Upper lobe of right lung (tissue), 1 donor: ENCODE measurements at regions not wholly inside any gene's neighbourhood (a gene's known extent, or its start where the extent isn't known, plus 50 kb on each side); places are given as distances from the start of the nearest gene placed in this dataset.

ENCODE experiments used
- ATAC-seq: fragments of 200-7000 bp; cut with Tn5 transposase; one replicate; pipeline ENCODE4 v1.9.1; 2020; ENCODE audit warnings: mild to moderate bottlenecking, moderate library complexity
- DNase-seq: peaks from one replicate; pipeline ENCODE4 v3.0.0-alpha.2; 2020
- H3K27ac ChIP-seq: fragments of 200-600 bp; one replicate; pipeline ENCODE4 v1.8.0; 2022
- H3K27me3 ChIP-seq: fragments of 200-600 bp; one replicate; pipeline ENCODE4 v1.8.0; 2022; ENCODE audit warnings: mild to moderate bottlenecking
- H3K36me3 ChIP-seq: fragments of 200-600 bp; one replicate; pipeline ENCODE4 v1.8.0; 2022
- H3K4me1 ChIP-seq: fragments of 200-600 bp; one replicate; pipeline ENCODE4 v1.8.0; 2022
- H3K4me3 ChIP-seq: fragments of 200-600 bp; one replicate; pipeline ENCODE4 v1.8.0; 2022; ENCODE audit warnings: mild to moderate bottlenecking
- H3K9me3 ChIP-seq: fragments of 200-600 bp; one replicate; pipeline ENCODE4 v1.8.0; 2022
- intact Hi-C: fragments of 100-400 bp; cut with DNase I; formaldehyde crosslinking; loops from one replicate; pipeline ENCODE4 v1.11.0; 2022
- TF ChIP-seq, protein P1 (sequence below): fragments of 200-600 bp; IDR thresholded peaks from one replicate; pipeline ENCODE4 v1.8.0; 2022; ENCODE audit warnings: antibody characterized with exemption
- donor health status: DM: no; HTN: yes; CAD: no; lungs with severe emphysema.

DNA sequence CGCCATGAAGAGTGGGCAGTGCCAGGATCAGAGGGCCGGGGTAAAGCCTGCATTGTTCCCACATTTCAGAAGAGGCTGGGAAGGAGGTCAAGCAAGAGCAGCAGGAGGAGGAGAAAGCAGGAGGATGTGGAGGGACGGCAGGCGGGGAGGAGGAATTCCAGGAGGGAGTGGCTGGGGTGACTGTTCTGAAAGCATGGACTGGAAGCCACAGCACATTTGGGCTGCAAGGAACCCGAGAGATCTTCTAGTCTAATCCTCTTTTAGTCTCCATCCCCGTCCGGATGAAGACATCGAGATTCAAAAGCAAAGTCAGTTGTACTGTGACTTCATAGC, 76.9 kb downstream of the FAM50B start:
- Histone ChIP-seq H3K9me3 (no peaks in the 10 kb centered on the region), H3K27ac (no peak overlapping the region), H3K4me3 (no peak overlapping the region), H3K27me3 (no peaks in the 10 kb centered on the region), H3K36me3 (no peaks in the 10 kb centered on the region), H3K4me1 (no peaks in the 10 kb centered on the region)
- no peak for DNase-seq
- TF ChIP-seq, protein P1, sequence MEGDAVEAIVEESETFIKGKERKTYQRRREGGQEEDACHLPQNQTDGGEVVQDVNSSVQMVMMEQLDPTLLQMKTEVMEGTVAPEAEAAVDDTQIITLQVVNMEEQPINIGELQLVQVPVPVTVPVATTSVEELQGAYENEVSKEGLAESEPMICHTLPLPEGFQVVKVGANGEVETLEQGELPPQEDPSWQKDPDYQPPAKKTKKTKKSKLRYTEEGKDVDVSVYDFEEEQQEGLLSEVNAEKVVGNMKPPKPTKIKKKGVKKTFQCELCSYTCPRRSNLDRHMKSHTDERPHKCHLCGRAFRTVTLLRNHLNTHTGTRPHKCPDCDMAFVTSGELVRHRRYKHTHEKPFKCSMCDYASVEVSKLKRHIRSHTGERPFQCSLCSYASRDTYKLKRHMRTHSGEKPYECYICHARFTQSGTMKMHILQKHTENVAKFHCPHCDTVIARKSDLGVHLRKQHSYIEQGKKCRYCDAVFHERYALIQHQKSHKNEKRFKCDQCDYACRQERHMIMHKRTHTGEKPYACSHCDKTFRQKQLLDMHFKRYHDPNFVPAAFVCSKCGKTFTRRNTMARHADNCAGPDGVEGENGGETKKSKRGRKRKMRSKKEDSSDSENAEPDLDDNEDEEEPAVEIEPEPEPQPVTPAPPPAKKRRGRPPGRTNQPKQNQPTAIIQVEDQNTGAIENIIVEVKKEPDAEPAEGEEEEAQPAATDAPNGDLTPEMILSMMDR, result no peak
- peak; percentile 64 for ATAC-seq
- intact Hi-C loops, result no loop called here

DNA sequence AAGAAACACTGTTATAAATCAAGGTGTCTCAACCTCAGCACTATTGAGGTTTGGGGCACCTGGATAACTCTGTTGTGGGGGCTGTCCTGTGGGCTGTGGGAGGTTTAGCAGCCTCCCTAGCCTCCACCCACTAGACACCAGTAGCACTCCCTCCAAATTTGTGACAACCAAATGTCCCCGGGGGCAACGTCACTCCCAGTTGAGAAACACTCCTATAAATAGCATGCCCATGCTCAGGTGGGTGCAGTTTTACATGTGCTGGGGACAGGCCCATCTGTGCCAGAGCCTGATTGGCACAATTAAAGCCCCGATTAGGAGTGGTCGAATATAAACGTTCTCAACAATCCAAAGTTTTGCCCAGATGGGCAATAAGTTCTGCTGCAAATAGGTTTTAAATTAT, 78.9 kb downstream of the FAM50B start:
- no peaks in the 10 kb centered on the region for H3K4me1 ChIP-seq
- intact Hi-C loops, result no loop called here
- ATAC-seq (no peak), DNase-seq (no peak)
- TF ChIP-seq, protein P1, result no peak
- H3K27ac ChIP-seq, result no peak overlapping the region
- no peaks in the 10 kb centered on the region for H3K27me3 ChIP-seq
- no peaks in the 10 kb centered on the region for H3K36me3 ChIP-seq
- no peak overlapping the region for H3K4me3 ChIP-seq
- no peaks in the 10 kb centered on the region for H3K9me3 ChIP-seq

DNA sequence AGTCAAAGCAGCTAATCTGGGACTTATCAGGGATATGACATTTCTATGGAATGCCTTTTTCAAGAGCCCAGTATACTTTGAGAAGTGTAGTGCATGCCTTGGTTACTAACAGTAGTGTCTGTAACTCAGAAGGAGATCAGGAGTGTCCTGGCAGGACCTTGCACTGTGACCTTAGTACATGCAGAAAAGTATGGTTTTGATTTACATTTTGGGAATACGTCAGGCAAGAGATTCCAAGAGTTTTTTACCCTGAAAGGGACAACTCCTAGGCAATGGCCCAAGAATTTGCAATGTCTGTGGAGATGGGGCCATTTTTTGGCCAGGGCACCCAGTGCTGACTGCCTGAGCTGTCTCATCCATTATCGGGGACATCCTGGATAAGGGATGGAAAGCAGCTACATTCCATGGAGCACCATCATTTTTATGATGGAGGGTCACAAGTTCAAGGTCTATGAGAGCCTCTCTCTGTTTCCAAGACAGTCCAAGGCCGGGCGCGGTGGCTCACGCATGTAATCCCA, 80.2 kb downstream of the FAM50B start:
- TF ChIP-seq, protein P1, result no peak
- H3K36me3 ChIP-seq, result no peaks in the 10 kb centered on the region
- ATAC-seq (no peak), DNase-seq (no peak)
- no peaks in the 10 kb centered on the region for H3K27me3 ChIP-seq
- no peaks in the 10 kb centered on the region for H3K9me3 ChIP-seq
- H3K4me1 ChIP-seq, result no peaks in the 10 kb centered on the region
- H3K27ac ChIP-seq, result no peak overlapping the region
- intact Hi-C loops, result no loop called here
- H3K4me3 ChIP-seq, result no peak overlapping the region

DNA sequence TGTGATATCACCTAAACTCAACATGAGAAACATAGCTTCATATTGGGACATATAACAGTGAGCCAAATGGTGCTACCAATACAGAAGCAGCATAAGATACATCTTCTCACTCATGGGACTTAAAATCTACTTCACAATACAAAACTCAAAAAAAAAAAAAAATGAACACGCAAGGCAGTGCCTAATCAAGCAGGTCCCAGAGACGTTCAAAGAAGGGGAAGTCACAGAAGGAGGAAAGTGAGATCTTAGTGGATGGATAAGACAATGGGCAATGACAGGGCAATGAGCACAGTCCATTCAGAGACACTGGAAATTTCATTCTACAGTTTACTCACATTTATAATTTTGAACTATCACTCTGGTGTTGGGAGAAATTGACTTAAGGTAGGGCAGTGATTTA, 88.3 kb downstream of the FAM50B start:
- no peak for ATAC-seq
- intact Hi-C loops, result loop anchor here (10.0 kb wide), 1 partner anchor 193 kb away; no protein-coding TSS in a partner anchor
- H3K4me1 ChIP-seq, result no peaks in the 10 kb centered on the region

DNA sequence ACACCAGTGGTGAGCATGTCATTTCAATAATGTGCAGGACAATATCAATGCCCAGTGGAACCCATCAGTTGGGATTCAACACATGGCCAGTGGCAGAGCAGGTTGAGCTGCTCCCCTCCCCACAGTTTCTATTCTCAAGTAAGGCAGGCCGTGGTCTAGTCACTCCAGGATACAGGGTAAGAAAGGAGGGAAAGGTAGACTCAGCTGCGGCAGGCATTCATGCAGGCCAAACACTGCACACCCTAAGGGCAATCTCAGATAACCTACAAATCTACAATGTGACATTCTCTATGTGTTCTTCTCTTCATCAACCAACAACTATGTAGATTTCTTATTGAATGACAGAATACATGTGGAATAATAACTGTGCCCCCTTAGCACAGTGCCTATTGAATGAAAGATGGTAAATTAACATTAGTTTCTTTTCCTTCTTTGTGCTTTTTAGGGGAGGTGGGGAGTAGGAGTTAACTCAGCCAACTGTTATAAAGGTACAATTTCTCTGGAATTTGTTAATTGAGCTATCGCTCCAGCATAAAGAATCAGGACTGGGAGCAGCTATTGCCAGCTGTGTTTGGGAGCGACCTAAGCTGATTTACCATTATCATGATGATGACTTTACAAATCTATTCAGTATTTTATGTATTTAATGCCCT, 89.7 kb downstream of the FAM50B start:
- Histone ChIP-seq H3K27me3 (peaks cover 4% of the 10 kb centered on the region), H3K9me3 (no peaks in the 10 kb centered on the region), H3K4me1 (no peaks in the 10 kb centered on the region), H3K36me3 (no peaks in the 10 kb centered on the region), H3K4me3 (no peak overlapping the region), H3K27ac (no peak overlapping the region)
- ATAC-seq (no peak), DNase-seq (no peak)
- intact Hi-C loops, result loop anchor here (10.0 kb wide), 1 partner anchor 194 kb away; no protein-coding TSS in a partner anchor
- TF ChIP-seq, protein P1, result no peak

More for the DNA sequence above, 88.3 kb downstream of the FAM50B start:
- no peak overlapping the region for H3K27ac ChIP-seq
- no peak overlapping the region for H3K4me3 ChIP-seq
- H3K36me3 ChIP-seq, result no peaks in the 10 kb centered on the region
- TF ChIP-seq, protein P1, result no peak
- H3K27me3 ChIP-seq, result peaks cover 4% of the 10 kb centered on the region
- DNase-seq, result no peak
- no peaks in the 10 kb centered on the region for H3K9me3 ChIP-seq
